ENCODE measurements at regions not wholly inside any gene's neighbourhood (a gene's known extent, or its start where the extent isn't known, plus 50 kb on each side); places are given as distances from the start of the nearest gene placed in this dataset.
"Not testable (repeated sequence)": the region's sequence is repeated elsewhere in the genome, so short reads cannot be mapped to it uniquely, and the experiment has no call there.

GRCh38 chr10:35854661-35855060, 212.6 kb upstream of the FZD8 start:
- DNase-seq (ENCODE audit: low spot score) = no peak

DNA sequence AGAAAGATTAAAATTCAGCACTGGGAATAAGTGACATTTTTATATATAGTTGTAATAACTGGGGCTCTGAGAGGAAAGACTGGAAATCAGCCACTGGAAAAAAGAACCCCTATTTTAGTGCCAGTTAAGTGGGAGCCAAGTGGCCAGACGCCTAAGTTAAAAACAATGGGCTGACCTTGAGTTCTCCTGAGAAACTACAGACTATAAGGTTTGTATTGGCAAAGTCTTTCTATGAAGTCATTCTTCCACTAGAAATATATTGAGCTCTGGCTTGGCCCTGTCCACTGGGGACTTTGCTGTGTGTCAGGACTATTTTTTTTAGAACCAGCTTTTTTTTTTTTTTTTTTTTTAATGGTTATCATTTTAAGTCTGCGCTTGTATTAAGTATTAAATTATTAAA, 210.6 kb upstream of the FZD8 start:
- DNase-seq (ENCODE audit: low spot score) = no peak

DNA sequence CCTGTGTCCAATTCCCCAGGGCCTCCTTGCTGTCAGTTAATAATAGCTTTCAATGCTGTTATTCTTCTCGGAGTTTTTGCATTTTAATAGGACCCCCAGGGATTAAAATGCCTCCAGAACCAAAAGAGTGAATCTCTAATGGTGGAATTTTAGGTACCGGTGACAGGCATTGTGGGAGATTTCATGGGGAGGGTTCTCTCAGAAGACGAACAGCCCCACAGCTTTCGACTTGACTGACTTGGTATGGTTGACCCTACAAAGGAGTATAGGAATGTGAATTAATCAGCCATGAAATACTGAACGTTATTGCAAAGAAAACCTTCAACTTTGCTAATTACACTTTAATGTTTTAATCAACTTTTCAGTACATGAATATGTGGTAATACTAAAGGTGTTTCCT, 206.3 kb upstream of the FZD8 start:
- no peak for DNase-seq (ENCODE audit: low spot score)

- DNase-seq (ENCODE audit: low spot score) = no peak
These were observed 202.6 kb upstream of the FZD8 start for GRCh38 chr10:35844686-35845085.

DNA sequence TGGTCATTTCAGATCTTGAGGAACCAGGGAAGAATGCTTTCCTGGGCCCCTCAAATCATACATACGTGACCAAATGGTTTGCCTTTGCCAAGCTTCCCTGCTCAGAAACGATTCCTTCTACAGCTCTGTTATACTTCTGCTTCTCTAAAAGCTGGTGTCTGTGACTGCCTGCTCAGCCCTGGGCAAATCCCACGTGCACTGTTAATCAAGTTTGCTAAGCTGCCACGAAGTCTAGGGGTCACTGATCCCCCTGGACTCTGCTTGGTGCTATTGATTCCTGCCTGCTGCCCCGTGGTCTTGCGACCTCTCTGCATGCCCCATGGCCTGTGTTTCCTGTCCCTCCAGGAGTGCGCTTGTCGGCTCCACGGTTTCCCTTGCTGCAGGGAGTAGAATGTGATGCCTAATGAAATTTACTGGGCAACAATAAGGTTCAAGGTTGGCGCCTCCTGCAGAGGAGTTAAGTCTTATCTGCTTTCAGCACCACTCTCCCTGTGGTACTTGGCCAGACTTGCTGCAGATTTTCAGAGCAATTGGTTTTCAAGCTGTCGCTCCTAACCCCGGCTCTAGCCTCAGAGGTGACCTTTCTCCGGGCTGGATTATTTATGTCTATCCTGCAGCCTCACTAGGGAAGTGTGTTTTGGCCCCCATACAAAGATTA, 201.6 kb upstream of the FZD8 start:
- no peak for DNase-seq (ENCODE audit: low spot score)

DNA sequence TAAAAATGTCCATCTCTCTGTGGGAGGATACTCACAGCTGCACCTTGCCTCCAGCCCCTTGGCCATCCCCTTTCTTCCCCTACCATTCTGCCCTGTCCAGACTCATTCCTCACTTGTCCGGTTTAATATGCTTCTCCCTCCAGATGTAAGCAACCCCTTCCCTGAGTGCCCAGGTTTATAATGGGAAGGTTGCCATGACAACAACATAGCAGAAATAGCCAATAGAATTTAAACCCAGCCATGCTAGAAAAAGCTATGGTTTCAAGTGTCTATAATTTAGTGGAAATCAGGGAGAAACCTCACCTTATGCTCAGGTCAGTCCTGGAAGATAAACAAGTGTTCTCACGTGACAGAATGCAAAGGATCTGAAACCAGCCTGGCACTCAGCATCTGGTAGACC, 196.0 kb upstream of the FZD8 start:
- DNase-seq (ENCODE audit: low spot score) = no peak

DNA sequence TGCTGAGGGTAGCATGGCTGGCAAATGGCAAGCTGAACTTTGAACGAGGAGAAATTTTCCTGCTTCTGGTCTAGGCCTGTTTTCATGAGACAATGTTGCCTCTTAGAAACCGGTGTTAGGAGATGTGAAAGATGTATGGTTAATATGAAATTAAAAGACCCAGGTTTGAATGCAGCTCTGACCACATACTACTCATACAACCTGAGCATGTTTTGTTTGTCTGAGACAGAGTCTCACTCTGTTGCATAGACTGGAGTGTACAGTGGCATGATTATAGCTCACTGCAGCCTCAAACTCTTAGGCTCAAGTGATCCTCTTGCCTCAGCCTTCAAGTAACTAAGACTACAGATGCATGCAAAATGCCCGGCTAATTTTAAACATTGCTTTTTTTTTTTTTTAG, 193.4 kb upstream of the FZD8 start:
- DNase-seq (ENCODE audit: low spot score) = no peak

DNA sequence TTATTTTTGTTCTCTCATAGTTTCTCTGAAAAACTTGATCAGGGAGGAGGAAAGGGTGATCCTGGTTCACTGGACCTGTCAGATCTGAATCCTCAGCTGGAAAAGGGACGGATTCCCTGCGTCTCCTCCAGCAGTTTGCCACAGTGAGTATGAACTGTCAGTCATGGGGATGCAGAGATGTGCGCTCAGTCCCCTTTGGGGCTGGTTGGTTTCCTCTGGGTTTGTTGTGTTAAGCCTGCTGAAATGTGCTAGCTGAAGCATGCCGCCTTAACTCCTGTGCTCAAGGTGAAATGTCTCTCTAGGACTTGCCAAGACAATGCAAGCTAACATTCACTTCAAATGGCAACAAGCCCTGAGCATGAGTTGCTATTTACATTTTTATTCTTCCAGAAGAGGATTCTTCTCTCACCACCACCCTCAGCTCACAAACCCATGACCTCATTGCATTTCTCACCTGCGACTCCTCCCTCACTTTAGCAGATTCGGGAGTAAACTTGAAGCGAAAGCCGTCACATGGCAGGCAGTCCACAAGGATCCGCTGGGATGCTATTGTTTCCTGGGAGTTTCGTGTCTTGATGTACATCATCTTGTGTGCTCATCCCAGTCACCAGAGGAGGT, 192.9 kb upstream of the FZD8 start:
- no peak for DNase-seq (ENCODE audit: low spot score)

DNA sequence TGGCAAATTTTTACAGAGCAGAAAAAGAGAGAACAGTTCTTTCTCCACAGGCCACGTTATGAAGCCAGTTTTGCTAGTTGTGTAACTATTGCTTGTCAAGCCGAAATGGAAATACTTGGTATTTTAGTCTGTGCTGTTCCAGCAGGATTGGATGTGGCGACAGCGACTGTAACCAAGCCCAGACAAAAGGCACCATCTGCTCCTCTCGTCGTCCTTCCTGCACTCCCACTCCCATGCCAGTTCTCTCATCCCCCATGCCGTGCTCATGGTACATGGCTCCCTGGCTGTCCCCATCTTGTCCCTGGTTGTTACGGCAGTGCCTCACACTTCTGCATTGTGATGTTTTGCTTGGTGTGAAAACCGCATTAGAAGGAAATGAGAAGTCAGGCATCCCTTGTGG, 185.7 kb upstream of the FZD8 start:
- no peak for DNase-seq (ENCODE audit: low spot score)

DNA sequence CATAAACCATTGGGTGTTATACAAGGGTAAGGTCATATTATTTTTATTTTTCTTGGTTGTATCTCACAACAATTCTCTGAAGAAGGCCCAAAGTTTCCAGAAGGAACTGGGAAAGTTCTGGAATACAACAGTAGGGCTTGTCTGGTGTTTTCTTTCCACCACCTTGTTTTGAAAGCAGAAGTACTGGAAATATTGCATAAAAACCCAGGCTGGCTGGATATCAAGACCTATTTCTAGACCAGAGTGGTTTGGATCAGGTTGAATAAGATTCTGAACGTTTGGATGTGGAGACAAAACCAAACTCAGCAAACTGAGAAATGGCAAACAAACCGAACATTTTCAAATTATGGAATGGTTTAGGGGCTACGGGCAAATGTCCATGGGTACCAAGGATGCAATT, 182.6 kb upstream of the FZD8 start:
- no peak for DNase-seq (ENCODE audit: low spot score)

DNA sequence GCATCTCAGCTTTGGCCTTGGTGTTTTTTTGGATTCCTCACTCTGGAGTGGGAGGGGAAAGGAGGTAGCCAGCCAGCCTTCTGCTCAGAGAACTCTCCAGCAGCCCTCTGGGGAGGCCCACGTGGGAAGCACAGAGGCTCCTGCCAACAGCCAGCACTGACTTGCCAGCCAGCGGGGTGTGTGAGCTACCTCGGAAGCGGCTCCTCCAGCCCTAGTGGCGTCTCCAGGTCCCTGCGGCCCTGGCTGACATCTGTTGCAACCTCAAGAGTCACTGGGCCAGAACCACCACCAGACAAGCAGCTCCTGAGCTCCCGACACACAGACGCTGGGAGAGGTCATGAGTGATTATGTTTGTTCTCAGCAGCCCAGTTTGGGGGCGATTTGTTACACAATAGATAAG, 180.2 kb upstream of the FZD8 start:
- DNase-seq (ENCODE audit: low spot score) = no peak

- no peak for DNase-seq (ENCODE audit: low spot score)
These were observed 179.3 kb upstream of the FZD8 start for GRCh38 chr10:35821339-35821911.

DNA sequence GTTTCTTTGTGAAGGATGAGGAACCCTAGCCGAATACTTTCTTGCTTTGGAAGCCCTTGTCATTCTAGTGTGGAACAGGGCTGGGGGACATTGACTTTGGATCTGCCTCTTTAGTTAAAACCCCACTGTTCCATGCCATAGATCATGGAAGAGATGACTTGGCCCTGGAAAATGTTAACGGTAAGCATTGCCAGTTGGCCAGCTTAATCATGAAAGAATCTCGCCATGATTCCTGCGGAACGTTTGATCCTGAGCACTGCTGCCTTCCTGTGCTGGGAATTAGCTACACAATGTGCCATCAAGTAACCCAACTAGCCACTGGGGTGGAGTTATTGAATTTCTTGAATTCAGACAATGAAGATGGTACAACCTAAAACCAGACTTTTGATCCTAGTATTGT, 177.6 kb upstream of the FZD8 start:
- DNase-seq (ENCODE audit: low spot score) = no peak

DNA sequence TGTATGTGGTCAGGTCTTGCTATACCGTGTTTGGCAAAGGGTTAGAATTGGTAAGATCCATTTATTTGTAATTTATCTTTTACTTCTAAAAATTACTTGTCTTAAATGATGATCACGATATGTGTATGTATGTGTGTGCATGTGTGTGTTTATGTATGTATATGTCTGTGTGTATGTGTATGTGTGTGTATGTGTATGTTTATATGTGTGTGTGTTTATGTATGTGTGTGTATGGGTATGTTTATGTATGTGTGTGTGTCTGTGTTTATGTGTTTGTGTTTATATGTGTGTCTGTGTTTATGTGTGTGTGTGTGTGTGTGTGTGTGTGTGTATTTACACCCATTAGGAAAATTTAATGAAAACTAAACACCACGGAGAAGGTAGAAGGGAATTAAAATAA, 176.9 kb upstream of the FZD8 start:
- DNase-seq (ENCODE audit: low spot score) = no peak

GRCh38 chr10:35817109-35817508, 175.0 kb upstream of the FZD8 start:
- not testable (repeated sequence) for DNase-seq (ENCODE audit: low spot score)

DNA sequence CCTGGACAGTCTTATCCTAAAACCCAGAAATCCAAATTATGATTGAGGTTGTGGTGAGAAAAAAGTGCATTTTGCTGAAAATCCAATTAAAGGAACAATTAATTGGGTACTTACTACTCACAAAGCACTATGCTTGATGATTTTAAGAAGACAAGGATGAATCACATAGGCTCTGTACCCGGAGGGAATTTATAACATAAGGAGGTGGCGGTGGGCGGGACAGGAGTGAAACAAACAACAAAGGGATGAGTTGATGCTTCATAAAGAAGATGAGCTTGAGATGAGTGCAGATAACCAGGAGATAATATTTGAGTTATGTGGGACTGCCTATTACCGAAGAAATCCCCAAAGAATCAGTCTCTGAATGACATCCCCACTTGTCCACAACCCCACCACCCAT, 171.1 kb upstream of the FZD8 start:
- no peak for DNase-seq (ENCODE audit: low spot score)

DNA sequence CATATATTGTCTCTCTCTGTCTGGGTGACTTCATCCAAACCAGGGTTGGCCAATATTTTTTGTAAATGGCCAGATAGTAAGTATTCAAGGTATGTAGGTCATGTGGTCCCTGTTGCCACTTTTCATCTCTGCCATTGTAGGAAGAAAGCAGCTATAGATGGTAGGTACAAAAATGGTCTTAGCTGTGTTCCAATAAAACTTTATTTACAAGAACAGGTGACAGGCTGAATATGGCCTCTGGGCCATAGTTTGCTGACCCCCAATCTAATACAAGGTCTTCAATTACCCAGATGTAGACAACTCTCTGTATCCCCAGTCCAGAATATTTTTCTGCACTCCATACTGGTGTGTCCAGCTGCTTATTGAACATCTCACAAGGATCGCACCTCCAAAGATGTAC, 166.2 kb upstream of the FZD8 start:
- DNase-seq (ENCODE audit: low spot score) = no peak

DNA sequence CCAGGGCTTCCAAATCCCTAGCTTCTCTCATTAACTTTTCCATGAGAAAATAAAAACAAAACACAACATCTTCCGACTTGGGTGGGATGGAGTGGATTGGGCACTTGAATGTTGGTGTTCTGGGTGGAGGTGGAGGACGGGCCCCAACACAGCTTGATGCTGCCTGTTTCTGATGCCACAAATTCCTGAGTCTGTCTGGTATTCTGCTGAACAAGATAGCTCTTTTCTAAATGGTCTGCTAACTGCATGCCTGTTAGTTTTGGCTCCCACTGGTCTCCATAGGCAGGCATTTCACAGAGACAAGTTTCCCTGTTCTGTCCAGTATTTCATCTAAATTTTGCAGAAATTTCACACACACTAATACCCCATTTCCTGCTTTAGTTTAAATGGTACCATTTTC, 160.9 kb upstream of the FZD8 start:
- no peak for DNase-seq (ENCODE audit: low spot score)

DNA sequence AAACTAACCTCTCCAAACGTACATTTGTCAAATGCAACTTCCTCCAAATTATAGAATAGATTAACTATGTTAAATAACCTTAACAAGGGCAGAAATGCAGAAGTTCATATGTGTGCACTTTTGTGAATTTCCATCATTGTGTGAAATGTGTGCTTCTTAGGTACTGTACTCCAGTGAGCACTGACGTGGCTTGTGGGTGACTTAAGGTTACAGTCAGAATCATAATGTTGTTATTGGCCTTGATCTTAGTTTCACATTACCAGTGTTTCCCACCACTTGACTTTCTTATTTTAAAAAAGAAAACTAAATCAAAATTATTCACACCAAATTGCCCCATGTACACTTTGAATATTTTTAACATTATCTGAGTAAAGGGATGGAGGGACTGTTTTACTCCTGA, 155.1 kb upstream of the FZD8 start:
- DNase-seq (ENCODE audit: low spot score) = no peak

DNA sequence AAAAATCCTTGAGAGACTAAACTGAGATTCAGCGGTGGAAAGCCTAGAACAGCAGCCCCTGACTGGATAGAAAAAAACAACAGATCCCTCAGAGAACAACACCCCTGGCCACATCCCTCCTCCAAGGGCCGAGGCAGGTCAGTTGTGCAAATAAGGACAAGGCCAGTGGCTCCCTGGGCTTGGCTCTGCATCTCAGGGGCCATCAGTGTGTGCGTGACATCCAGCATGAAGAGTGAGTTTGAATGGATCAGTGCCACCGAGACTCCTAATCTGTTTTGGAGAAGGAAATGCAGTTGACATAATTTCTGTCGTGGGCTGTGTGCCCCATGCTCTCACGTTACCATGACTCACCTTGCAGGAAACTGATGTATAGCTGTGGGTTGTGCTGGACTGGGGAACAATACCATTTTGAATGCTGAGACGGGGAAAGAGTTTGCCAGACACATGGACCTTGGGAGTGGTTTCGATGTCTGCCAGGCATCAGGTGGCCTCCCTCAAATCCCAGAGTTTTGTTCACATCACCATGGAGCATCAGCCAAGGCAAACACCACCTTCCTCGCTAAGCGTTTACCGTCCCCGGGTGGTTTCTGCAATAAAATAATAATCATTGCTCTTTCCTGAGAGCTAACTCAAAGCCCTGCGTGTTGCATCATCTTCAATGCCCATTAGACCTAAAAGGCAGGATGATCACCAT, 153.2 kb upstream of the FZD8 start:
- DNase-seq (ENCODE audit: low spot score) = no peak

GRCh38 chr10:35794703-35795102, 152.6 kb upstream of the FZD8 start:
- no peak for DNase-seq (ENCODE audit: low spot score)

DNA sequence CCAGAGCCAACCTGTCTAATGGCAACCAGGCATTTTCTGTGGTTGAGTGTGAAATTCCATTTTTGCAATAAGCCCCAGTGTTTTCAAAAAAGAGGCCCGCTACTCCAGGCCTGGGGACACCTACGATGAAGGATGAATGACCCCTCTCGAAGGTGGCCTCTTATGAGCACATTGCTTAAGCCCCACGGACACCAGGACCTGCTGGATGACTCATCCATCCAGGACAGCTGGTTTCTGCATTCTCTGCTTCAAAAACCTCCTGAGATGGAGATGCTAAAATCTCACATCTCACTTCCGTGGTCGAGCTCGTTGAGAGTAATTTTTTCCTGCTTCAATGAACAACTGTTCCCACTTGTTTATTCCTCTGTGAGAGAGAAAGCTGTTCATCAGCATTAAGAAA, 150.2 kb upstream of the FZD8 start:
- no peak for DNase-seq (ENCODE audit: low spot score)

- DNase-seq (ENCODE audit: low spot score) = no peak
These were observed 147.9 kb upstream of the FZD8 start for GRCh38 chr10:35789996-35790395.

All from hematopoietic multipotent progenitor cell treated with erythropoietin and hydrocortisone succinate and interleukin-3 and kit ligand, for 15 days (in vitro differentiated cells).